ENCODE measurements at regions not wholly inside any gene's neighbourhood (a gene's known extent, or its start where the extent isn't known, plus 50 kb on each side); places are given as distances from the start of the nearest gene placed in this dataset.

GRCh38 chr7:46900312-46901263 is 681.3 kb downstream of the TNS3 start:
- Histone ChIP-seq H2AFZ (ENCODE audit: low read depth, low read length, poor library complexity, severe bottlenecking) (no peak overlapping the region), H4K20me1 (ENCODE audit: insufficient read depth) (no peaks in the 10 kb centered on the region), H3K4me2 (ENCODE audit: low read length) (no peak overlapping the region), H3K4me3 (replicated peaks in 1 of 2; ENCODE audit: low read depth in 1 of 2, low read length in 2 of 2) (no peak overlapping the region), H3K4me1 (ENCODE audit: control insufficient read depth in 1 of 2, insufficient read depth in 2 of 2, low read length in 2 of 2) (no peaks in the 10 kb centered on the region), H3K79me2 (ENCODE audit: insufficient read depth, low read length) (no peaks in the 10 kb centered on the region), H3K9ac (ENCODE audit: low read length) (no peak overlapping the region), H3K27me3 (ENCODE audit: insufficient read depth, low read length) (no peaks in the 10 kb centered on the region), H3K27ac (ENCODE audit: low read depth, low read length) (no peak overlapping the region), H3K9me2 (ENCODE audit: insufficient read depth) (no peaks in the 10 kb centered on the region), H3K9me3 (ENCODE audit: control insufficient read depth in 1 of 2, insufficient read depth in 1 of 2, low read depth in 1 of 2, low read length in 2 of 2) (no peaks in the 10 kb centered on the region), H3K36me3 (ENCODE audit: control insufficient read depth in 1 of 2, insufficient read depth in 2 of 2, low read length in 2 of 2) (no peaks in the 10 kb centered on the region)
- POLR2A ChIA-PET = no interaction called here
- ATAC-seq (no peak), DNase-seq (ENCODE audit: low read depth, low spot score) (no peak)
- no TSS peak for BruUV-seq (replicated peaks)
- RAD21 ChIA-PET (ENCODE audit: low non-redundant PET in 1 of 2, low total read pairs in 2 of 2, uncharacterized antibody in 2 of 2, unreplicated experiment in 2 of 2) = interaction anchor here in 1 of 2 experiments (0.7 kb wide), 1 partner anchor 23 kb away, joined by 4 read pairs; no protein-coding TSS in a partner anchor
- intact Hi-C loops (cut with micrococcal nuclease) = no loop called here
- TF ChIP-seq JUND (IDR thresholded peaks at IDR 0.05) = no peak
- TF ChIP-seq CBX3 (IDR thresholded peaks at IDR 0.05; ENCODE audit: low read depth) = no peak
- TF ChIP-seq CTCF (IDR thresholded peaks at IDR 0.05 in 2 of 3, conservative IDR thresholded peaks at IDR 0.05 in 1 of 3; ENCODE audit: borderline replicate concordance in 1 of 3, insufficient read depth in 1 of 3, low read depth in 2 of 3, low read length in 2 of 3) = no peak
- TF ChIP-seq RAD21 (IDR thresholded peaks at IDR 0.05; ENCODE audit: low read depth) = no peak
- no peak for TF ChIP-seq TCF7L2 (IDR thresholded peaks at IDR 0.05; ENCODE audit: borderline replicate concordance, extremely low read depth, insufficient read depth, insufficient read length)
- TF ChIP-seq EGR1 (IDR thresholded peaks at IDR 0.05; ENCODE audit: low read depth) = no peak
- TF ChIP-seq MAX (IDR thresholded peaks at IDR 0.05) = no peak
- no peak for TF ChIP-seq REST (IDR thresholded peaks at IDR 0.05; ENCODE audit: low read depth)
- no peak for TF ChIP-seq SRF (IDR thresholded peaks at IDR 0.05; ENCODE audit: low read depth)
- CTCF ChIA-PET = no interaction called here
